SH-SY5Y (cell line): ENCODE measurements at regions not wholly inside any gene's neighbourhood (a gene's known extent, or its start where the extent isn't known, plus 50 kb on each side); places are given as distances from the start of the nearest gene placed in this dataset.

Source experiments
- GATA2 ChIP-seq: IDR thresholded peaks from 2 replicates; pipeline ENCODE4 v1.6.1; 2011; ENCODE audit warnings: mild to moderate bottlenecking, low read depth, low read length
- GATA3 ChIP-seq: IDR thresholded peaks from 2 replicates; pipeline ENCODE4 v1.6.1; 2011; ENCODE audit warnings: low read depth, mild to moderate bottlenecking, low read length, moderate library complexity

DNA sequence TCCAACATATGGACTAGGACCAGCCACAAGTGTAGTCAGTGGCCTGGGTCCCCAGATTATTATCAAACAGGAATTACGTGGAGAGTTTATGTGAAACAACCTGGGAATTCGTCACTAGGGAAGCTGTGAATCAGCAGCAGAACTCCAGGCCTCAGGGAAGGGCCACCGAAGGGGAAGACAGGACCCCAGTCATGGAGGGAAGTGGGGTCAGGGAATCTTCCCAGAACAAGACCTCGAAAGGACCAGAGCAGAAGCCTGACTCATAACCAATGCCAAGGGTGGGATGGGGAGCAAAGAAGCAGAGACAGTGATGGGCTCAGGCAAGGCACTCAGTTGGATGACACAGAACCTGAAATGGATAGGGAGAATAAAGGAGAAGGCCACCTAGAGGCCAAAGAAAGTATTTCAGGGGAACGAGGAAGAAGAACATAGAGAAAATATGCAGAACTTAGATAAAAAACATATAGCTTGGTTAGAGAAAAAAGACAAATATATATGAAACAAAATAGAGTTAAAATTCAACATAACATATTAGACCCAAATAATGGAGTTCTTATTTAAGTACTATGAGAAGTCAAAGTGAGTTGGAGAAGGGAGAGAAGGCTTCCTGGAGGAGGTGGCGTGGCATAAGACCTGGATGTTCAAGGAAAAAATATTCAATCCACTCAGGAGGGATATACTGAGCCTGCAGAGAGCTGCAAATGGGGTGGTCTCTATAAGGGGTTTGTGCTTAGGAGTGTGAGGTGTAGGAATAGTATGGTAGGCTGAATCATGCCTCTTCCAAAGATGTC lies 66.7 kb upstream of the CAST start:
- TF ChIP-seq GATA3 (no peak), GATA2 (no peak)
